ENCODE measurements at regions not wholly inside any gene's neighbourhood (a gene's known extent, or its start where the extent isn't known, plus 50 kb on each side); places are given as distances from the start of the nearest gene placed in this dataset.
A peak's percentile ranks its signal among the peaks of the same experiment; 100 is the strongest.

DNA sequence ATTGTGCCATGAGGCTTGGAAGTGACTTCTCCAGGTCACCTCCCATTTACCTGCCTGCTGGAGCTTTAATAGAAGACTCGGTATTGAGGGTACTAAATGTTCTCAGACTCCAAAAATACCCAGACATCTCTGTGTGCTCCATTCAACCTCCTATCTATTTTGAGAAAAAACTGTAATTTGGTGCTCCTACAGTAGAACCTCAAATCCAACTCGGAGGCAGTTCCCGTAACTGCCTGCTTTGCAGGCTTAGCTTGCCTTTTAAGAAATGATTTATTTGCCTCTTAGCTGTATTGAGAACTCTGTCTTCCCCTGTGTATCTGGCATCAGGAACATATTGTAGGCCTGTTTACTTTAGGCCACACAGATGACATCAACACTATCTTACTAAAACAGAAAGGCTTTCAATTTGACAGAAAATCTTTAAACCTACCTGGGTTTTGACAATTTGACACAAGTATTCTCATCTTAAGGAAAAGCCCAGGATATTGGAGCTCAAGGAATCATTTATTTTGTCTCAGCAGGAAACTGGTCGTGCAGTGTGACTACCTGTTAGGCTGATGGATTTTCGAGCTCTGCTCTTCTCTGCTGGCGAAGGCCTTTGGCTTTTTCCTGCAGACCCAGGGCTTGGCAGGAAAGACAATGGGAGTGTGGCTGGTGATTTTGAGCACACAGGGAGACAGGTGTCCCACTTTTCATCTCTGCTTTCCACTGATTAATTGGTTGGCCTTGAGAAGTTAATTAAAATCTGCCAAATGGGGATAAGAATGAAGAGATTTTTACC lies 314.8 kb downstream of the SNAPC1 start:
- Histone ChIP-seq H3K9ac (peak overlapping the region; percentile 44; the same call in 1 of the 2 replicates), H3K4me2 (peak overlapping the region; percentile 66), H4K20me1 (no peaks in the 10 kb centered on the region), H3K36me3 (no peaks in the 10 kb centered on the region), H3K27ac (peak overlapping the region; percentile 66), H3K4me1 (peaks cover 60% of the 10 kb centered on the region), H3K4me3 (peak overlapping the region; percentile 40; the same call in 1 of the 2 replicates), H3K27me3 (no peaks in the 10 kb centered on the region), H3K9me3 (peaks cover 9% of the 10 kb centered on the region; the same call in 1 of the 2 replicates)
- TF ChIP-seq Cebpa-rat (IDR thresholded peaks at IDR 0.05), result no peak

DNA sequence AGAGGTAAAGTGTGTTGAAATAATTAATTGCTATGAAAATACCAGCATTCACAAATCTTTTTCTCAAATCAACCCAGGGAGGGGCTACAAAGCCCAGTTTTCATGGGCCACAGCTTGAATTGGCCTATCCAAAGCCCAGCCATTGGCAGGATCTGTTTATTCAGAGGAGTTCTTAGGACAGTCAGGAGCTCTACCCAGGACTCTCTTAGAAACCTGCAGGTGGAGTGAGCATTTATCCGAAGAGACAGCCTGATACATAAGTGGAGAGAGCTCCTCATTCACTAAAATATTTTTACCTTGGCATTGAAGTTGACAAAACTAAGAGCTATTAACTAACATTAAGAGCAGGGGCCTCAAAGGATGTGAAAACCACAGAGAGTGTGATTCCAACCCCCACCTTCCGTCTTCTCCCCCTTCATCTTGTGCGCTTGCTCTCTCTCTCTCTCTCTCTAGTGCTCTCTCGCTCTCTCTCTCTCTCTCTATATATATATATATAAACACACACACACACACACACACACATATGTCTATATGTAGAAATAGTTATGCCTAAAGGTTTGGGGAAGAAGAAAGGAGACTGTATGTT lies 315.5 kb downstream of the SNAPC1 start:
- peak overlapping the region; percentile 66 for H3K27ac ChIP-seq
- no peaks in the 10 kb centered on the region for H4K20me1 ChIP-seq
- H3K4me1 ChIP-seq, result peaks cover 67% of the 10 kb centered on the region
- no peaks in the 10 kb centered on the region for H3K36me3 ChIP-seq
- H3K9me3 ChIP-seq, result peaks cover 9% of the 10 kb centered on the region; the same call in 1 of the 2 replicates
- peak overlapping the region; percentile 40; the same call in 1 of the 2 replicates for H3K4me3 ChIP-seq
- peak overlapping the region; percentile 44; the same call in 1 of the 2 replicates for H3K9ac ChIP-seq
- no peak for TF ChIP-seq Cebpa-rat (IDR thresholded peaks at IDR 0.05)
- peak overlapping the region; percentile 66 for H3K4me2 ChIP-seq
- no peaks in the 10 kb centered on the region for H3K27me3 ChIP-seq

DNA sequence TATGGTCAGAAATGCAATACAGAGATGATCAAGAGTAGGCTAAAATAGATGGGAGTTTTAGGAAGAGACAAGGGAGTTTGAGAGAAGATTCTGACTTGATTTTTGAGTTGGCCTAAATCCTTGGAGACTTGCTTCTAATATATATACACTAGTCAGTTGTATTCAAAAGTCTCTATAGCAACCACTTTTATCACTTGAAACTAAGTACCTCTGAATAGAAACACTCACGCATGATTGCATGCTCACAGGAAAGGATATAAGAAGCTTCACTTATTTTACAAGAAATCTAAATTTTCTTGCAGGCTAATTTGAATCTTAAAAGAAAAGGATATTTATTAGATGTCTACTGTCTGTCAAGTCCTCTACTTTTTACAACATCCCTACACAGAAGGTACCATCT lies 316.8 kb downstream of the SNAPC1 start:
- H3K36me3 ChIP-seq, result no peaks in the 10 kb centered on the region
- TF ChIP-seq Cebpa-rat (IDR thresholded peaks at IDR 0.05), result no peak
- peaks cover 67% of the 10 kb centered on the region for H3K4me1 ChIP-seq
- H4K20me1 ChIP-seq, result no peaks in the 10 kb centered on the region
- no peaks in the 10 kb centered on the region for H3K27me3 ChIP-seq
- peak overlapping the region; percentile 40; the same call in 1 of the 2 replicates for H3K4me3 ChIP-seq
- H3K9ac ChIP-seq, result no peak overlapping the region; the same call in 1 of the 2 replicates
- peak overlapping the region; percentile 69 for H3K27ac ChIP-seq
- H3K9me3 ChIP-seq, result peaks cover 13% of the 10 kb centered on the region
- peak overlapping the region; percentile 66 for H3K4me2 ChIP-seq

DNA sequence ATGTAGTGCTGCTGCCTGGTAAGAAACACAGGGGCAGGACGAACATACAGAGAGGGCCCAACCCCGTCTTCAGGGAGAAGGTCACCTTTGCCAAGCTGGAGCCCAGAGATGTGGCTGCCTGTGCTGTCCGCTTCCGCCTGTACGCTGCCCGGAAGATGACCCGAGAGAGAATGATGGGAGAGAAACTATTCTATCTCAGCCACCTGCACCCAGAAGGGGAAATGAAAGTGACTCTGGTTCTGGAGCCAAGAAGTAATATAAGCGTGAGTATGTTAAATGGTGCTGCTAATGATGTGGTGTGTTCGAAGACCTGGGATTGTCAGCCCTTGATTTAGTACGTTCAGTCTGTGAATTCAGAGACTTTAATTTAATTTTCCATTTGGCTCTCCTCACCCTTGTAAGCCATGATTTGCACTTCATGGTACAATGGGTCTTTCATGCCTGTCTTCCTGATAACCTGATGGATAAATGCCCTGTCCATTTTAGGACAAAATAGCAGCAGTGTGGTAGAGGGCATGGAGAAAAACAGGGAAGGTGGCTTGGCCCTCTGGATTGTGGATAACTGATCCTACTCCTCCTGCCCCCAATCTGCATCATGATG lies 318.9 kb downstream of the SNAPC1 start:
- peaks cover 66% of the 10 kb centered on the region for H3K4me1 ChIP-seq
- no peak for TF ChIP-seq Cebpa-rat (IDR thresholded peaks at IDR 0.05)
- H3K27me3 ChIP-seq, result no peaks in the 10 kb centered on the region

DNA sequence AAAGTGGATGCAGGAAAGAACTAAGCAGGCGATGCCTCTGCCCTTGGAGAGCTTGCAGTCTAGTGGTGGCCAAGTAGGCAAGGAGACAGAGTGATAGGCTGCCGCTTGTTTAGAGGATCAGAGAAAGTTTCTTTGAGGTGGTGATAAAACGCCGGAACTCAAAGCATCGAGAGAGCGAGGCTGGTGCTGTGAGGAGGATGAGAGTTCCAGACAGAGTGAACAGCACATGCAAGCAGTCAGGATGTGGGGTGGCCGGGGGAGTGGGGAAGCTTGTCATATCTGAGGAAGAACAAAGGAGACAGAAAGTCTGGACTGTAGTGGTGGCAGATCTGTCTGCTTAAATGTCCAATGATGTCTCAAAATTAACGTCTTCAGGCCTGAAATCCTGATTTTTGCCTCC lies 319.7 kb downstream of the SNAPC1 start:
- Histone ChIP-seq H3K4me1 (peaks cover 58% of the 10 kb centered on the region), H3K27ac (peak overlapping the region; percentile 69; the same call in 1 of the 2 replicates), H3K4me2 (peak overlapping the region; percentile 66), H3K4me3 (no peak overlapping the region), H3K36me3 (no peaks in the 10 kb centered on the region; the same call in 1 of the 2 replicates), H4K20me1 (no peaks in the 10 kb centered on the region), H3K9ac (no peak overlapping the region), H3K27me3 (no peaks in the 10 kb centered on the region), H3K9me3 (peaks cover 27% of the 10 kb centered on the region)
- TF ChIP-seq Cebpa-rat (IDR thresholded peaks at IDR 0.05), result no peak

More for the DNA sequence above, 318.9 kb downstream of the SNAPC1 start:
- peaks cover 25% of the 10 kb centered on the region for H3K9me3 ChIP-seq
- peak overlapping the region; percentile 66 for H3K4me2 ChIP-seq
- H4K20me1 ChIP-seq, result no peaks in the 10 kb centered on the region
- H3K9ac ChIP-seq, result no peak overlapping the region
- H3K4me3 ChIP-seq, result no peak overlapping the region
- no peaks in the 10 kb centered on the region; the same call in 1 of the 2 replicates for H3K36me3 ChIP-seq
- H3K27ac ChIP-seq, result peak overlapping the region; percentile 69

DNA sequence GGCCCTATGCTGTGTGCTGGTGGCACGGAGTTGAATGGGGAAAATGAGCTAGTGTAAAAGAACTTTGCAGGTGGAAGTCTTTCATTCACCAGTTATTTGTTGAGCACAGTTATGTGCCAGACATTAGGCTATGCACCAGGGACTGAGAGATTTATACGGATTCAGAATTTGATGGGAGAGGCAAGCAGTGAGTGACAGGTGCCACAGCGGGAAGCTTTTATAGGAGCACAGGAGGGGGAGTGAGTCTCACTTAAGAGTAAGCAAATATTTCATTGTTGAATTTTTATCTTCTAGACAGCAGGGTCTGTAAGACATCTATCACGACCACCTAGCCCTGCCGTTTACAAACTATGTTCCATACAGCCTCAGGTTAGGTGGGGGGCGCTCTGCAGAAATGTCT lies 320.6 kb downstream of the SNAPC1 start:
- no peak overlapping the region for H3K4me3 ChIP-seq
- H3K36me3 ChIP-seq, result no peaks in the 10 kb centered on the region; the same call in 1 of the 2 replicates
- peaks cover 27% of the 10 kb centered on the region for H3K9me3 ChIP-seq
- TF ChIP-seq Cebpa-rat (IDR thresholded peaks at IDR 0.05), result no peak
- H3K27ac ChIP-seq, result no peak overlapping the region; the same call in 1 of the 2 replicates
- H3K4me2 ChIP-seq, result no peak overlapping the region
- peaks cover 49% of the 10 kb centered on the region for H3K4me1 ChIP-seq
- no peaks in the 10 kb centered on the region for H3K27me3 ChIP-seq
- H4K20me1 ChIP-seq, result no peaks in the 10 kb centered on the region
- H3K9ac ChIP-seq, result no peak overlapping the region

DNA sequence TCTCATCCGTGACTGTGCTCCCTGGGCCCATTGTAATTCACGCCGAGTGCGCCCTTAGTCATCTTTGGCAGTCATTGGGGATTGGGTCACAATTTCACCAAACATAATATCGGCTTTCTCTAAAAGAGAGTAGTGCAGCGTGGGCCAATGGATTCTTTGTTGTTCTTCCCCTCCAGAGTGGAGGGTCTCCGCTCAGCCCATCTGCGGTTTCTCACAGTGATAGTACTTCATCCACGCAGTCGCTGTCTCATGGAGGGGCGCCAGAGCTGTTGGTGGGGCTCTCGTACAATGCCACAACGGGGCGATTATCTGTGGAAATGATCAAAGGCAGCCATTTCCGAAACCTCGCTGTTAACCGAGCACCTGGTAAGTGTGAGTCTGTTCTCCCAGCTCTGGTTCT lies 321.8 kb downstream of the SNAPC1 start:
- Histone ChIP-seq H3K36me3 (no peaks in the 10 kb centered on the region; the same call in 1 of the 2 replicates), H3K27me3 (no peaks in the 10 kb centered on the region), H3K4me2 (no peak overlapping the region), H3K9me3 (peaks cover 27% of the 10 kb centered on the region), H4K20me1 (no peaks in the 10 kb centered on the region), H3K9ac (no peak overlapping the region), H3K4me3 (no peak overlapping the region), H3K4me1 (peaks cover 37% of the 10 kb centered on the region), H3K27ac (no peak overlapping the region)
- no peak for TF ChIP-seq Cebpa-rat (IDR thresholded peaks at IDR 0.05)

DNA sequence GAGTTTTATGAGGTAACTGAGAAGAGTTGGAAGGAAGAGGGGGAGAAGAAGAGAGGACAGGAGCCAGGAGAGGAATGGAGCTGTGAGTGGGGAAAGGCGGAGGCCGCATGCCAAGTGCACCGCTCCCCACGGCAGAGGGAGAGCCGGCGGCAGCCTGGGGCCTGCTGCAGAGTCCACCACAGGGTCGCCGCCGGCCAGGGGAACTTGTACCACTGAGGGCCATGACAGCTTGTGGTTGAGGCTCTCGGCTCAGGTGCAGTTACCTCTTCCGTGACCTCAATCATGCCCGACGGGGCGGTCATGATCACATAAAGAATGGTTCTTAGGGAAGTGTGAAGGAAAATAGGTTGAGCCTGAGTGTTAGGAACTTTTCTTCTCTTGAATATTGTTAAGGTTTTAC lies 325.0 kb downstream of the SNAPC1 start:
- no peak overlapping the region for H3K27ac ChIP-seq
- no peaks in the 10 kb centered on the region for H4K20me1 ChIP-seq
- H3K27me3 ChIP-seq, result no peaks in the 10 kb centered on the region
- H3K4me3 ChIP-seq, result no peak overlapping the region
- H3K4me2 ChIP-seq, result no peak overlapping the region
- peaks cover 27% of the 10 kb centered on the region for H3K9me3 ChIP-seq
- H3K4me1 ChIP-seq, result peaks cover 5% of the 10 kb centered on the region
- TF ChIP-seq Cebpa-rat (IDR thresholded peaks at IDR 0.05), result no peak
- no peak overlapping the region for H3K9ac ChIP-seq
- H3K36me3 ChIP-seq, result no peaks in the 10 kb centered on the region; the same call in 1 of the 2 replicates

DNA sequence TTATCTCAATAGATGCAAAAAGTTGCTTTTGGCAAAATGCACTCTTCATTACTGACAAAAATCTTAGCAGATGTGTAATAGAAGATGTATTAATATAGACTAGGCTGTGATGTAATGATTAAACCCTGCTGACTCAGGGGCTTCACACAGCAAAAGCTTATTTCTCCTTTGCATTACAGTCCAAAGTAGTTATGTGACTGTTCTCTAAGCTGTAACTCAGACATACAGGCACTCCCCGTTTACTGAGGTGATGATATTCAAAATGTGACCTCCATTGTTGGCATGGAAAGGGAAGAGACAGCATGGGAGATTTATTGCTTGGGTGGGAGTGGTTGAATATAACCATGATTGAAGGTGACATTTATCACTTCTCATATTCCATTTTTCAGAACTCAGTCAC lies 331.5 kb downstream of the SNAPC1 start:
- no peaks in the 10 kb centered on the region for H3K4me1 ChIP-seq
- H3K4me3 ChIP-seq, result no peak overlapping the region
- H3K27me3 ChIP-seq, result no peaks in the 10 kb centered on the region
- H3K9me3 ChIP-seq, result no peaks in the 10 kb centered on the region; the same call in none of the 2 replicates
- H4K20me1 ChIP-seq, result no peaks in the 10 kb centered on the region
- TF ChIP-seq Cebpa-rat (IDR thresholded peaks at IDR 0.05), result no peak
- no peak overlapping the region for H3K27ac ChIP-seq
- H3K36me3 ChIP-seq, result no peaks in the 10 kb centered on the region
- no peak overlapping the region for H3K9ac ChIP-seq
- H3K4me2 ChIP-seq, result no peak overlapping the region
